ENCODE measurements at regions not wholly inside any gene's neighbourhood (a gene's known extent, or its start where the extent isn't known, plus 50 kb on each side); places are given as distances from the start of the nearest gene placed in this dataset.

- TF ChIP-seq CTCF (IDR thresholded peaks at IDR 0.05) (no peak), POLR2AphosphoS5 (IDR thresholded peaks at IDR 0.05) (no peak), POLR2A (IDR thresholded peaks at IDR 0.05) (no peak), EP300 (IDR thresholded peaks at IDR 0.05) (no peak)
These were observed 1984.4 kb downstream of the OLFM4 start for GRCh38 chr13:55013051-55013450.

All from suprapubic skin (tissue), 4 donors.